Astrocyte (in vitro differentiated cells and primary cell): ENCODE measurements at regions not wholly inside any gene's neighbourhood (a gene's known extent, or its start where the extent isn't known, plus 50 kb on each side); places are given as distances from the start of the nearest gene placed in this dataset.
"Not testable (repeated sequence)": the region's sequence is repeated elsewhere in the genome, so short reads cannot be mapped to it uniquely, and the experiment has no call there.

Experiments
- DNase-seq: peaks from one replicate; pipeline ENCODE4 v3.0.0-alpha.2; 2010; ENCODE audit warnings: low read depth
- FAIRE-seq: peaks from 2 replicates; lab custom pipeline; 2011; peaks lifted over from hg19 to GRCh38; lab: Jason Lieb, UNC
- H2AFZ ChIP-seq: 2 replicates; pipeline ENCODE4 v1.6.0; 2012; ENCODE audit warnings: low read depth, low read length, inconsistent platforms
- H3K27ac ChIP-seq: 2 replicates; pipeline ENCODE4 v1.5.1; 2011; ENCODE audit warnings: low read depth, low read length, inconsistent platforms
- H3K27me3 ChIP-seq: 2 replicates; pipeline ENCODE4 v1.6.0; 2011; ENCODE audit warnings: low read length, inconsistent platforms; ENCODE audit not compliant: insufficient read depth
- H3K36me3 ChIP-seq: 2 replicates; pipeline ENCODE4 v1.5.1; 2011; ENCODE audit warnings: low read length, inconsistent platforms; ENCODE audit not compliant: insufficient read depth
- H3K4me1 ChIP-seq: 2 replicates; pipeline ENCODE4 v1.5.1; 2011; ENCODE audit warnings: low read length, inconsistent platforms; ENCODE audit not compliant: insufficient read depth
- H3K4me2 ChIP-seq: 2 replicates; pipeline ENCODE4 v1.6.0; 2012; ENCODE audit warnings: low read length, inconsistent platforms
- H3K4me3 ChIP-seq: 2 replicates; pipeline ENCODE4 v1.5.1; 2011; ENCODE audit warnings: low read depth, mild to moderate bottlenecking, low read length, inconsistent platforms; ENCODE audit not compliant: insufficient read depth
- H3K79me2 ChIP-seq: 2 replicates; pipeline ENCODE4 v1.6.0; 2012; ENCODE audit warnings: mild to moderate bottlenecking, low read length, inconsistent platforms; ENCODE audit not compliant: insufficient read depth
- H3K9ac ChIP-seq: 2 replicates; pipeline ENCODE4 v1.6.0; 2012; ENCODE audit warnings: mild to moderate bottlenecking, low read length, inconsistent platforms
- H3K9me3 ChIP-seq: 2 replicates; pipeline ENCODE4 v1.5.1; 2012; ENCODE audit warnings: low read depth, mild to moderate bottlenecking, low read length, inconsistent platforms; ENCODE audit not compliant: insufficient read depth
- H4K20me1 ChIP-seq: 2 replicates; pipeline ENCODE4 v1.6.0; 2012; ENCODE audit warnings: low read length, inconsistent platforms; ENCODE audit not compliant: insufficient read depth
- H3K27ac Mint-ChIP-seq: one replicate; pipeline ENCODE4 v1.8.0; 2021; ENCODE audit warnings: mild to moderate bottlenecking, mixed read lengths; ENCODE audit not compliant: unreplicated experiment
- H3K27me3 Mint-ChIP-seq: one replicate; pipeline ENCODE4 v1.8.0; 2021; ENCODE audit warnings: low read depth, mixed read lengths; ENCODE audit not compliant: unreplicated experiment
- H3K36me3 Mint-ChIP-seq: one replicate; pipeline ENCODE4 v1.8.0; 2021; ENCODE audit warnings: low read depth, mixed read lengths; ENCODE audit not compliant: unreplicated experiment
- H3K4me1 Mint-ChIP-seq: one replicate; pipeline ENCODE4 v1.8.0; 2021; ENCODE audit warnings: low read depth, mixed read lengths; ENCODE audit not compliant: unreplicated experiment
- H3K4me3 Mint-ChIP-seq: one replicate; pipeline ENCODE4 v1.8.0; 2021; ENCODE audit warnings: mild to moderate bottlenecking, moderate library complexity, mixed read lengths; ENCODE audit not compliant: unreplicated experiment
- H3K9me3 Mint-ChIP-seq: one replicate; pipeline ENCODE4 v1.8.0; 2021; ENCODE audit warnings: mild to moderate bottlenecking, mixed read lengths; ENCODE audit not compliant: unreplicated experiment
- EZH2 ChIP-seq: IDR thresholded peaks from 2 replicates; pipeline ENCODE4 v1.6.1; 2012; ENCODE audit warnings: mild to moderate bottlenecking, low read length, inconsistent platforms; ENCODE audit not compliant: insufficient read depth
- TF ChIP-seq, protein P1 (sequence below): IDR thresholded peaks from 2 replicates; pipeline ENCODE4 v1.5.1; 2011; ENCODE audit warnings: low read depth, mild to moderate bottlenecking, inconsistent platforms, low read length, moderate library complexity; ENCODE audit not compliant: insufficient read depth

DNA sequence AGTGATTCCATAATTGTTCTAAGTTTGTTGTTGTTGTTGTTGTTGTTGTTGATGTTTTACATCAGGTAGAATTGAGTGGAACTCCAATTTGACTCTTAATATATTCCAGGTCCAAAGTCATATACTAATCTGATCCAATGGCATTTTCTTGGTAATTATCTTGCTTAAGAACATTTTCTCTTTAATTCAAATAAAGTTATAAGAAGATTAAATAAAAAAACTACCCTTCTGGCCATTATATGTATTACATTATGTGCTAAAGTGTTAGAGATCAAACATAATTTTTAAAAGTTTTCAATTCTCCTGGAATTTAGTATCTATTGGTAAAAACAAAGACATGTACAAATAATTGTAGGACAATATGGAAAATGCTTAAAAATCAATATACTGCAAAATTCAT, 775.4 kb downstream of the LUZP2 start:
- TF ChIP-seq EZH2: no peak
- H2AFZ ChIP-seq: no peak overlapping the region
- no peak overlapping the region for H3K4me2 ChIP-seq
- H3K9ac ChIP-seq: no peak overlapping the region
- H3K27me3 Mint-ChIP-seq: no peaks in the 10 kb centered on the region
- H3K27me3 ChIP-seq: no peaks in the 10 kb centered on the region
- no peak overlapping the region for H3K4me3 Mint-ChIP-seq
- H4K20me1 ChIP-seq: no peaks in the 10 kb centered on the region
- no peaks in the 10 kb centered on the region for H3K4me1 ChIP-seq
- DNase-seq (no peak), FAIRE-seq (no peak)
- H3K36me3 ChIP-seq: no peaks in the 10 kb centered on the region
- H3K79me2 ChIP-seq: no peaks in the 10 kb centered on the region
- no peaks in the 10 kb centered on the region for H3K36me3 Mint-ChIP-seq
- no peak overlapping the region for H3K27ac Mint-ChIP-seq
- H3K4me1 Mint-ChIP-seq: no peaks in the 10 kb centered on the region
- H3K9me3 ChIP-seq: no peaks in the 10 kb centered on the region
- peaks cover 1% of the 10 kb centered on the region for H3K9me3 Mint-ChIP-seq
- no peak overlapping the region for H3K27ac ChIP-seq
- H3K4me3 ChIP-seq: no peak overlapping the region

- not testable (repeated sequence) for FAIRE-seq, H3K4me3 Mint-ChIP-seq, H4K20me1 ChIP-seq, H3K36me3 ChIP-seq, H3K9me3 Mint-ChIP-seq, H2AFZ ChIP-seq, H3K4me3 ChIP-seq, H3K4me1 ChIP-seq, H3K27me3 ChIP-seq, H3K27ac Mint-ChIP-seq, H3K4me2 ChIP-seq, H3K4me1 Mint-ChIP-seq, H3K9ac ChIP-seq, H3K27ac ChIP-seq, DNase-seq, H3K27me3 Mint-ChIP-seq, H3K79me2 ChIP-seq, H3K9me3 ChIP-seq, H3K36me3 Mint-ChIP-seq
These were observed 784.0 kb downstream of the LUZP2 start for GRCh38 chr11:25280821-25281220.

- Histone ChIP-seq H3K36me3 (no peaks in the 10 kb centered on the region), H3K4me3 (no peak overlapping the region), H3K27me3 (no peaks in the 10 kb centered on the region), H2AFZ (no peak overlapping the region), H3K4me1 (no peaks in the 10 kb centered on the region), H3K9ac (no peak overlapping the region), H3K79me2 (no peaks in the 10 kb centered on the region), H4K20me1 (no peaks in the 10 kb centered on the region), H3K27ac (no peak overlapping the region), H3K9me3 (no peaks in the 10 kb centered on the region), H3K4me2 (no peak overlapping the region)
- no peak for FAIRE-seq
- H3K27me3 Mint-ChIP-seq: peaks cover 2% of the 10 kb centered on the region
- no peak for DNase-seq
- H3K9me3 Mint-ChIP-seq: no peaks in the 10 kb centered on the region
- no peaks in the 10 kb centered on the region for H3K36me3 Mint-ChIP-seq
- no peak overlapping the region for H3K4me3 Mint-ChIP-seq
- H3K4me1 Mint-ChIP-seq: no peaks in the 10 kb centered on the region
- TF ChIP-seq EZH2: no peak
- TF ChIP-seq, protein P1, sequence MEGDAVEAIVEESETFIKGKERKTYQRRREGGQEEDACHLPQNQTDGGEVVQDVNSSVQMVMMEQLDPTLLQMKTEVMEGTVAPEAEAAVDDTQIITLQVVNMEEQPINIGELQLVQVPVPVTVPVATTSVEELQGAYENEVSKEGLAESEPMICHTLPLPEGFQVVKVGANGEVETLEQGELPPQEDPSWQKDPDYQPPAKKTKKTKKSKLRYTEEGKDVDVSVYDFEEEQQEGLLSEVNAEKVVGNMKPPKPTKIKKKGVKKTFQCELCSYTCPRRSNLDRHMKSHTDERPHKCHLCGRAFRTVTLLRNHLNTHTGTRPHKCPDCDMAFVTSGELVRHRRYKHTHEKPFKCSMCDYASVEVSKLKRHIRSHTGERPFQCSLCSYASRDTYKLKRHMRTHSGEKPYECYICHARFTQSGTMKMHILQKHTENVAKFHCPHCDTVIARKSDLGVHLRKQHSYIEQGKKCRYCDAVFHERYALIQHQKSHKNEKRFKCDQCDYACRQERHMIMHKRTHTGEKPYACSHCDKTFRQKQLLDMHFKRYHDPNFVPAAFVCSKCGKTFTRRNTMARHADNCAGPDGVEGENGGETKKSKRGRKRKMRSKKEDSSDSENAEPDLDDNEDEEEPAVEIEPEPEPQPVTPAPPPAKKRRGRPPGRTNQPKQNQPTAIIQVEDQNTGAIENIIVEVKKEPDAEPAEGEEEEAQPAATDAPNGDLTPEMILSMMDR: no peak
- H3K27ac Mint-ChIP-seq: no peak overlapping the region
These were observed 796.3 kb downstream of the LUZP2 start for GRCh38 chr11:25293166-25293565.

DNA sequence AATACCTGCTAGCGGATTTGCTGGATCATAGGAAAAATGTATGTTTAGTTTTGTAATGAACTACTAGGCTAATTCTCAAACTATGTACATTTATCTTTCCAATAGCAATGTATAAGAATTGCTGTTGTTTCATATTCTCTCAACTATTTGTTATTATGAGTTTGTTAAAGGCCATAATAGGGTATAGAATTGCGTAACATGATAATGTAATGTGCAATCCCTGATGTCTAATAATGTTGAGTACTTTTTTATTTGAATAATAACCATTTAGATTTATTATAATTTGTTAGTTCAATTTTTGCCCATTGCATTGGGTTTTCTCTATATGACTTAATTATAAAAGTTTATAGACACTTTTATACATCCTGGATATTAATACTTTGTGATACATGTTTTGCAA, 801.6 kb downstream of the LUZP2 start:
- H3K9me3 Mint-ChIP-seq: no peaks in the 10 kb centered on the region

More for the DNA sequence above, 801.6 kb downstream of the LUZP2 start:
- Histone ChIP-seq H4K20me1 (no peaks in the 10 kb centered on the region), H3K4me1 (no peaks in the 10 kb centered on the region), H3K79me2 (no peaks in the 10 kb centered on the region), H3K36me3 (no peaks in the 10 kb centered on the region), H3K27me3 (no peaks in the 10 kb centered on the region), H3K9ac (no peak overlapping the region), H3K4me2 (no peak overlapping the region), H3K4me3 (no peak overlapping the region), H3K9me3 (peaks cover 8% of the 10 kb centered on the region), H3K27ac (no peak overlapping the region), H2AFZ (no peak overlapping the region)
- no peak overlapping the region for H3K4me3 Mint-ChIP-seq
- no peaks in the 10 kb centered on the region for H3K4me1 Mint-ChIP-seq
- TF ChIP-seq, protein P1: no peak
- no peak for TF ChIP-seq EZH2
- FAIRE-seq: no peak
- H3K27me3 Mint-ChIP-seq: no peaks in the 10 kb centered on the region
- no peaks in the 10 kb centered on the region for H3K36me3 Mint-ChIP-seq
- H3K27ac Mint-ChIP-seq: no peak overlapping the region
- no peak for DNase-seq
